GM21526 (cell line): ENCODE measurements at regions not wholly inside any gene's neighbourhood (a gene's known extent, or its start where the extent isn't known, plus 50 kb on each side); places are given as distances from the start of the nearest gene placed in this dataset.

Source experiments
- ATAC-seq: cut with Tn5 transposase; IDR thresholded peaks from one replicate; pipeline ENCODE4 v1.9.1; 2021; ENCODE audit warnings: moderate library complexity; ENCODE audit not compliant: unreplicated experiment, low FRiP score

GRCh38 chr3:77945320-77945719 is 905.4 kb downstream of the ROBO2 start:
- ATAC-seq = no peak

- no peak for ATAC-seq
These were observed 907.8 kb downstream of the ROBO2 start for GRCh38 chr3:77947671-77948070.

- ATAC-seq = no peak
These were observed 927.7 kb downstream of the ROBO2 start for GRCh38 chr3:77967621-77968020.

DNA sequence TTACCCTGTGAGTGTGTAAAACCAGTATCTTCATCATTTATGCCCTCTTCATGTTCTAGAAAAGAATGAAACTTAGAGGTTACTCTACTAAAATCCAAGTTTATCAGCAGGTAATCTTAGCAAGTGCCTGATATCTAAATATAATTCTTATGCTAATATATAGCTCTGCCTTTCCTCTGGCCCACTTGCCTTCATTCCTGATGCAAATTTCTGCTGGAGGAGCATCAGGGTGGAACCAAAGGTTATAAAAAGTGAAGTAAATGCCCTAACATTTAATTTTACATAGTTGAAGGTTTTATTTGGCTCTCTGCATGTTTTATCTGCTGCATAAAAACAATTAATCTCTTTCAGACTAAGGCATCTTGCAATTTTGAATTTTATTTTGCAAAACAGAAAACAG is 936.2 kb downstream of the ROBO2 start:
- no peak for ATAC-seq

DNA sequence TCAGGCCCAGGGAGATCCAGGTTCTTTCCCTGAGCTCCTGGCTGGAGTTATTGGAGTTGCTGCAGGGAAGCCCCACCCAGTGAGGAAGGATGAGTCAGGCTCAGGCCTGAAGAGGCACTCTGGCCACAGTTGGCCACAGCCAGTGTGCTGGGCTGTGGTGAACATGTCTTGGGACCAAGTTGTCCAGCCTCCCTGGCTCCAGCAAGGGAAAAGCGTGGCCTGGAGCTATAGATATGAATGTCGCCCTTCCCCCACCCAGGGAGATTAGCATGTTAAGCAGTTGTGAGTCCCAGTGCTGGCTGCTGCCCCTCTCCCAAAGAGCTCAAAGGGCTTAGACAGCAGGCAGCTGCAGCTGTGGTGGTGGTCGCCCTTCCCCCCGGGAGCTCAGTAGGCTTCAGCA is 963.2 kb downstream of the ROBO2 start:
- ATAC-seq = no peak

DNA sequence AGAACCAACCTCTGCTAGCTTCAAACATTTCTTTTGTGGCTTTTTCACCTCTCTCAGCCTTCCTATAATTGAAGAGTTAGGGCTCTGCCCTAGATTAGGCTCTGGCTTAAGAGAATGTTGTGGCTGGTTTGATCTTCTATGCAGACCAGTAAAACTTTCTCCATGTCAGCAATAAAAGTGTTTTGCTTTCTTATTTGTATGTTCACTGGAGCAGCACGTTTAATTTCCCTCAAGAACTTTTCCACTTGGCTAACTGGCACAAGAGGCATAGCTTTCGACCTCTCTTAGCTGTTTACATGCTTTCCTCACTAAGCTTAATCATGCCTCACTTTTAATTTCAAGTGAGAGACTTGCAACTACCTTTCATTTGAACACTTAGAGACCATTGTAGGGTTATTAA is 964.7 kb downstream of the ROBO2 start:
- no peak for ATAC-seq

DNA sequence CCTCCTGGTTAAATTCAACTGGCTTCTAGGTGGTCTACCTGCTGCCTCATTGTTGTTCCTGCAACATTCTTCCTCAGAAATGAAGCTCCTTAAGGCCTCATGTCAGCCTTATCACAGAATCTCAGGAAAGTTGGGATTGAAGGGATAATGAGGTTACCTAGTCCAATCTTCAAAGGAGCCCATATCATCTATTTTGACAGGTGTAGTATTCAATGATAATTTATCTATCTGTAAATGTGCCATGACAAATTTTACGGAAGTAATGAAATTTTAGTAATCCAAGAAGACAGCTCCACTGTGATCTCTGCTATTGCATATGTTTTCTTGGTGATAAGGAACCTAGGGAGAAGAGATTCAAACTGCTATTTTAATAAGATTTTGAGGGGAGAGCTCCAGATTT is 973.8 kb downstream of the ROBO2 start:
- ATAC-seq = no peak

GRCh38 chr3:78015856-78016255 is 976.0 kb downstream of the ROBO2 start:
- no peak for ATAC-seq

DNA sequence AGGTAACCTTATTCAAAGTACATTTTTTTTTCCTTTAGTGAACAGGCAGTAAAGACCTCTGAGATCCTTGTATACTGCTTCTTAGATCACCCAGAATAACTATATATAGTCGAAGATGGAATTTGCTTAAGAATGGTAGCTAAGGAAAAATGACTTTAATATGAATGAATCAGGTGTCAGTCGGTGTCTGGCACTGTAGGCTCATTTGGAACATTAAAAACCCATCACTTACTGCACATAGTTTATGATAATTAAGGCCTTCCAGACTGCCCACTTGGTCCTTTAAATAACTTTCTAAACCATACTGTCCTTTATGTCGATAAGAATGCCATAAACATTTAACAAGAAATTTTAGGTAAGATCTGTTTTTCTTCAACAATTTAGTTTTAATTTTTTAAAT is 981.8 kb downstream of the ROBO2 start:
- no peak for ATAC-seq

GRCh38 chr3:78022232-78022631 is 982.3 kb downstream of the ROBO2 start:
- no peak for ATAC-seq

DNA sequence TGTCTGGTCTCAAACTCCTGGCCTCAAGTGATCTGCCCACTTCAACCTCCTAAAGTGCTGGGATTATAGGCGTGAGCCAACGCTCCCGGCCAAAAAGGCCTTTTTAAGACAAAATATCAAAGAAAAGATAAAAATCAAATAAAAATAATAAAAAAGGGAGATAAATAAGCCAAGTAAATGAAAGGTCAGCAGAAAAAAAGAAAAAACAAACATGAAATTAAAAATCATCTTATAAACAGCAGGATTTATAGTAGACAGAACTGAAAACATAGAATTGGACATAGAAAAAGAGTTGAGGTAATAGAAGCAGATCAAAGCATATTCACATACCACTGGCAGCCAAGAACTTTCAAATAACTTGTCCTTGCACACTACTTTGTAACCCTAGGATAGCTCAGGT is 983.4 kb downstream of the ROBO2 start:
- no peak for ATAC-seq

GRCh38 chr3:78025916-78026315 is 986.0 kb downstream of the ROBO2 start:
- no peak for ATAC-seq

DNA sequence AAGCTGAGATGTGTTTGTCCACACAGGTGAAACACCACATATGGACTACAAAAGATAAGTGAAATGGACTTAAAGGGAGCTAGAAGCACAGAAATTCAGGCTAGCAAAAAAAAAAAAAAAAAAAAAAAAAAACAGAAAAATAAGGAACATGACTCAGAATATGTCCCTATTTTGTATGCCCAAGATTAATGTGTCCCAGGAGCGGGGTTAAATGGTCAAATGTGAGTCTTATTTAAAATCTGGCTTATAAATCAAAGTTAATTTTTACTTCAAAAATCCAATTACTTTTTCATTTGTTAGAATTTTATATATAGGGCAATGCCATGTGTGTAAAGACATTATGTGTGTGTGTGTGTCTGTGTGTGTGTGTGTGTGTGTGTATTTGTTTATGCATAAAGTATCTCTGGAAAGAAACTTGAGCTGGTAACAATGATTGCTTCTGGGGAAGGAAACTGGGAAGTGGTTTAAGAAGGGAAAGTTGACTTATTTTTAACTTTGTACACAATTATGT is 986.5 kb downstream of the ROBO2 start:
- ATAC-seq = no peak

GRCh38 chr3:78029775-78030174 is 989.9 kb downstream of the ROBO2 start:
- no peak for ATAC-seq

GRCh38 chr3:78035131-78035641 is 995.3 kb downstream of the ROBO2 start:
- ATAC-seq = no peak

DNA sequence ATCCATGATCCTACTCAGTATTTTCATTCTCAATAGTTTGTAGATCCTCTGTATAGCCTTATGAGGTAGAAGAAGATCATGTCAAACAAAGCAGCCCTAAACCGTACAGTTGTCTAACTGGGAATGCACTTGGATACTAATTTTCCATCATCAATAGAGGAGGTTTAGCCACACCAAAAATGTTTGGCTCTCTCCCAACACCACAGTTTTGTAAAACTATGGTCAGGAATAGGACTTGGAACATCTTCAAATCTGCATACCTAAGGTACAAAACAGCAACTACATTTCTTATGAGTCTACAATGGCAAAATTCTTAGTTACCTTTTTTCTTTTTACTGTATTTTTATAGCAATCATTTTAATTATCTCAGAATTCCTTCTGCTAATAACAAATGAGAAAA is 1001.6 kb downstream of the ROBO2 start:
- ATAC-seq = no peak

GRCh38 chr3:78046566-78046965 is 1006.7 kb downstream of the ROBO2 start:
- ATAC-seq = no peak

DNA sequence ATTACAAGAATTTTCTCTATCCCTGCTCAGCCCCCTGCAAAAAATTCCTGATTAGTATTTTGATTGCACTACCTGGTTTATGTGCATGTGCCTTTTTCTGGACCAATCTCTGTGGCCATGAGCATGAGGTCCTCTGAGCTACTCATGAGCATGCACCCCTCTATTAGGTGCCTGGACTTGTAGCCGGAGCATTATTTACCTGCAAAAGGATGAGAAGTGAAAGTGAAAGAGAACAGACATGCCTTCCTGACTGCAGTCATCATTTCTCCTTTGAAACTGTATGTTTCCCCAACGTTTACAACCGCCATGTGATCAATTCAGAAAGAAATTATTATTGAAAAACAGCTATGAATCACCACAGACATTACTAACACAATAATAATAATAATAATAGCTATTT is 1008.8 kb downstream of the ROBO2 start:
- no peak for ATAC-seq

DNA sequence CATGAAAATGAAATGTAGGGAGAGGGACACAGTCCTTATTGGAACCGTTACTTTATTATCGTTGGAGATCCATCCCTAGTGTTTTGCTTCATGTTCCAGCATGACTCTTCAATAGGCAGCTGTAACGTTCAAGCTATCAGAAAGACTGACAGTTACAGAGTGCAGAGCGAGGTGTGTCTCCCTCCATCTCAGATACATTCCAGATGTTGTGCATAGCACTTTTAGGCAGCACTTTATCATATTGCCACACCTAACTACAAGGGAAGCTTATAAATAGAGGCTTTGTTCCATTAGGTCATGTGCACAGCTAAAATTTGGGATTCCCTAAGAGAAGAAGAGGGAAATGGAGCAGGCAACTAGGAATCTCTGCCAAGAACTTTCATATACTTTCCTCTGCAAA is 1009.6 kb downstream of the ROBO2 start:
- no peak for ATAC-seq

DNA sequence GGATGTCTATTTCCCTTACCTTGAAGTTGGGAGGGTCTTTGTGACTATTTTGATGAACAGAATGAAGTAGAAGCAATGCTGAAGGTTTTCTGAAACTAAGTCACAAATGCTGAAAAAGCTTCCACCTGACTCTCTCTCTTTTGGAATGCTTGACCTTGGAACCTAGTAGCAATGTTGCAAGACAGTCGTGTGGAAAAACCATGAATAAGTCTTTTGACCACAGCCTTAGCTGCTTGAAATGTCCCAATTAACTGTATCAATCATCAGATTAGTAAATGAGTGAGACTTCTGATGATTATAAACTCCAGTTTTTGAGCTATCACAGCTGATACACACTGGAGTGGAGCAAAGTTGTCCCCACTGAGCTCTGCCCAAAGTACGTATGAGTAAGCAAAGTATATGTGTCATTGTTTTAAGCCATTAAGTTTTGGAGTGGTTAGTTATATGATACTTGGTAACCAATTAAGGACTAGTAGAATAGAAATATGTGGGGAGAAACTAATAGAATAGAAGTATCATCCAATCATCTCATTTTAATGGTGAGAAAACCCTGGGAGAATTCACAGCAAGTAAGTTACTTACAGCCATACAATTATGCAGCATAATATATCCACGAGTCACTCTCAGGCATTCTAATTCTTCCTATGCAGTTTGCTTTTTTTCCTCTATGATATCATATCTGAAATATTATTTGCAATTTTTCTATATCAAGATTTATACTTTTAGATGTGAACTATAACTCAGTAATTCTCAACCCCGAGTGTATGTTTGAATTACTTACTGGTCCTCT is 1010.6 kb downstream of the ROBO2 start:
- no peak for ATAC-seq

- ATAC-seq = no peak
These were observed 1012.8 kb downstream of the ROBO2 start for GRCh38 chr3:78052746-78053145.

- ATAC-seq = no peak
These were observed 1026.4 kb downstream of the ROBO2 start for GRCh38 chr3:78066287-78066686.
